ENCODE measurements at regions not wholly inside any gene's neighbourhood (a gene's known extent, or its start where the extent isn't known, plus 50 kb on each side); places are given as distances from the start of the nearest gene placed in this dataset.

DNA sequence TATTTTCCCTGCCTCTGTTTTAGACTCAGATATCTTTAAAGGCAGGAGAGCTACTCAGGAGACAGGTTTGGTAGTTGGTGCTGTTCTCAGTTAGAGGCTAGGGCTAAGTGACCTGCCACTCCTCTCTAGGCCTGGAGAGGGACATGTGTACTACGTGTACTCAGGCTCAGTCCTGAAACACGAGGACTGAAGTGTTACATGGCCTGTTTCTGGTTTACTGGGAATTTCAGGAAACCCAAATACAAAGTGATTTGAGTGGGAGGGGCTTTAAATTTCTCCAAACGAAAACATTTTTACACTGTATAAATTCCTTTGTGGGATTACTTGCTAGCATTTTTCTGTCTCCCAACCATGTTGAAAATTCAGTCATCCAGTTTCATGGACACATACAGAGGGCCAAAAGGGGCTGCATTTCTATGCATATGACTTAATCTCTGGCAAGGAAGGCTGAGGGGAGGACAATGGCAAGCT is 343.3 kb downstream of the CYP26B1 start:
- DNase-seq: no peak

DNA sequence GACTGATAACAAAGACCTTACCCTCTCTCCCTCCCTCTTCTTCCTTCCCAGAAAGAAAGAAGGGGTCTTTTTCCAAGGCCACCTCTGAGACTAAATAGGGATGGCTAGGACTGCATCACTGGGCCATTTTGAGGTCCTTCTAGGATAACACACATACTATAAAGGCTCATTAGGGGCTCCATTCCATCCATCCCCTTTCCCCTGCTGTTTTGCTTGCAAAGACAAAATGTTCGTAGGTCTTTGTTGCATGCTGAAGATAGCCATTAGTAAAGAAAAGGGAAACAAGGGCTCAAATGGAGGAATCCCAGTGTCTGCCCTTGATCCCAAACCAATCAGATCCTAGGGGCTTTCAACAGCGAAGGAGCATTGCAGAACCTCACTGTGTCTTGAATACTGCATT is 344.3 kb downstream of the CYP26B1 start:
- no peak for DNase-seq

DNA sequence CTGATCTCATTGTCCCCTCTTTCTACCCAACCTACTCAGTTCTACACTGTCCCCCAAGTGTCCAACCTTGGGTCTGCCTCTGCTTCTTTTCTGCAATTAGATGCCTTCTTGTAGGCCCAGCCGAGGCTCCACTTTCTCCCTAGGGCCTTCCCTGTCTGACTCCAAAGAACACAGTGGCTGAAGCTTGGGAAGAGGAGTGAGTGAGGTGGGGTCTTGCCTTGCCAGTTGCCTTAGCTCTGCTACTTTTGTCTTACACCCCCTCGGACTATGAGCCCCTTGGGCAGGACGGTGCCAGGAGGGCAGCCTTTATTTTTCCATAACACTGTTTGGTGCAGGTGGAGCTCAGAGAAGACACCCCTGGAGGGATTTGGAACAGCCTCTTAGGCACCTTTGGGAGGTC is 345.1 kb downstream of the CYP26B1 start:
- no peak for DNase-seq

DNA sequence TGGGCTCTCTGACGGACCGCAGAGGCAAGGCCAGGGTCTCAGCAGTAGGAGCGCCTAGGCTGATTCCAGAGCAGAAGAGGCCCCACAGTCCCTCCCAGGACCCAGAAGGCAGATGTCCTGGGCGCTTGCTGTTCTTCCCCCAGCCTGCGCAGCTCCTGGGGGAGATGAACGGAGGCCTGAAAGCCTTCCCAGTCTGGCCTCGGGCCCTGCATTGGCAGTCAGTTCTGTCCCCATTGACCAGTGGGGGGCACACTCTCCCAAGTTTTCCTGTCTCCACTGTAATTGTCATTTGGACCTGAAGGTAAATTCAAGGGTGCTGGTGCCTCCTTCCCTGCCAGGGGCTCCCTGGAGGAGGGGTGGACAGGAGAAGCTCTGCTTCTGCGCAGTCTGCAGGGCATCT is 345.7 kb downstream of the CYP26B1 start:
- peak in 1 of 2 donors; percentile 7 for DNase-seq

DNA sequence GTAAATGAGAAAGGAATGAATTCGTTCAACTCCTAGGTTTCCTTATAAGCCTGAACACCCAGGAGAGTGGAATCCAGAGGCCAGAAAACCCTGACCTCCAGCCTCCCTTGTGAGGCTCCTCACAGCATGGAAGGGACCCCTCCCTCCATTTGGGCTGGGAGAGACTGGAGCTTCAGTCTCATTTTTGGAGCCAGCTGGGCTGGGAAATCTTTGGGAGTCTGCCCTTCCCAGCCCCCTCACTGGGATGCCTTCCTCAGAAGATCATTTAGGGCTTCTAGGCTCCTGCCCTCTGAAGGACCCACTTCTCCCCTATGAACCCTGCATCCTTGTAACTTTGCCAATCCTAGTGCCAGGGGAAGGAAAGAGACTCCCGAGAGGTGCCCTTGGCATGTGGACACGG is 346.1 kb downstream of the CYP26B1 start:
- no peak for DNase-seq

DNA sequence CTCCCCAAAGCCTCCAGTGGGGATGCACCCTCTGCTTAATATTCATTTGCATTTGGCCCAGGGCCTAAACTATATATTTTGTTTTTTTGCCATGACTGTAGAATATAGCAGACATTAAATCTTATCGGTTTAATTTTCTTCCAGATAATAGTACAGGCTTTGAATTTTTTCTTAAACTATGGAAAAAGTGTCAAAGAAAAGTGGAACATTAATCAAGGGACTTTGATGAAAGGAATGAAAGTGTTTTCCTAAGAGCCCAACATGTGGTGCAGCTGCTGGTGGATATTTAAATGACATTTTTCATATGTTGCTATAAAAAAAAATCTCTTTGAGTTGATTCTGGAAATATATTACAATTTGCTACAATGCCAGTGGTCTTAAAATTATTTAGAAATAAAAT is 346.8 kb downstream of the CYP26B1 start:
- no peak for DNase-seq

DNA sequence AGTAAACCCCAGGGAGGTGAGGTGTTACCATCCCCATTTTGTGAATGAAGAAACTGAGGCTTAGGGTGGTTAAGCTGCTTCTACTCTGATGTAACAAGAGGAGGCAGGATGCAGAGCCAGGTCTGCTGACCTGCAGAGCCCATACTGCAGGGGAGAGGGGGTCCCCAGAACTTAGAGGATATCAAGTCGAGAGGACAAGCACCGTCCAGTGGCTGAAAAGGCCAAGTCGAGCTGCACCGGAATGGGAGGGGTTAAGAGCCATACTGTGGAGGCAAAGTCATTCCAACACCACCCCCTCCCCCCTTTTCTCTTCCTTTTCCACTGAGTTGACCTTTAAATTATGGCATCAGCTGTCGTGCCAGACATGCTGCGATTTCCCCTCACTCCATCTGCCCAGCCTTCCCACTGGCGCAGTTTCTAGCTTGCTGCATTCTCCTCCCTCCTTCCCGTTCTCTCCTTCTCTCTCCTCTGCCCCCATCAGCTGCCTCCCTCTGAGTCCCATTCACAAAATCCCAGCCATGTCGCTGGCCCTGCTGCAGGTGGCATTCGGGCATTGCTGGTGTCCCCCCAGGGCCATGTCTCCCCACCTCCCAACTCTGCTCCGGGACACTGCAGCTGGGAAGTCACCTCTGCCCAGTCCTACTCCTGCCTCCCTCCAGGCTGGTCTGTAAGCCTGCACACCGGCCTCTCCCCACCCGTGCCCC is 346.9 kb downstream of the DYSF start:
- no peak for DNase-seq

DNA sequence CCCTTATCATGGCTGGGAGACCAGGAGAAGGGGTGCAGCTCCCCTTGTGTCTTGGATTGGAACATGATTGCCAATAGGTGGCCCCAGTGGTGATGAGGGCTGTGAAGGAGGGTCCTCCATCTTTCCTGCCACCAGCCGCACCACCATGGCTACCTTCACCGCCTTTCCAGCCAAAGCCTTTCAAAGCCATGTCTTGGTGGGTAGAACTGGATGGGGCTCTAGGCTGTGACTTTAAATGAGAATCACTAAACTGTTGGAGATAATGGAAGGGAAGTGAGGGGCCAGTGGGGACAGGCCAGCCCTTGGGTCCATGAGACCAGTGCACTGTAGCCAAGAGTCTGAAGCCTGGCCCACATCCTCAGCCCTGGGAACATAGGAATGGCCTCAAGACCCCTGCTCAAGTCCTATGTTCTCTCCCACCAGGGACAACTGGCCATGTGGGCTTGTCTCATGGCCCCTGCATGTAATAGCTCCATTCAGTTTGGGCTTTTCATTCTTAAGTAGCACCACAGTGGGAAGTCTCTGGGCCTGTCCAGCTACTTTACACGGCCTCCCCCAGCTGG is 345.7 kb downstream of the DYSF start:
- no peak for DNase-seq

DNA sequence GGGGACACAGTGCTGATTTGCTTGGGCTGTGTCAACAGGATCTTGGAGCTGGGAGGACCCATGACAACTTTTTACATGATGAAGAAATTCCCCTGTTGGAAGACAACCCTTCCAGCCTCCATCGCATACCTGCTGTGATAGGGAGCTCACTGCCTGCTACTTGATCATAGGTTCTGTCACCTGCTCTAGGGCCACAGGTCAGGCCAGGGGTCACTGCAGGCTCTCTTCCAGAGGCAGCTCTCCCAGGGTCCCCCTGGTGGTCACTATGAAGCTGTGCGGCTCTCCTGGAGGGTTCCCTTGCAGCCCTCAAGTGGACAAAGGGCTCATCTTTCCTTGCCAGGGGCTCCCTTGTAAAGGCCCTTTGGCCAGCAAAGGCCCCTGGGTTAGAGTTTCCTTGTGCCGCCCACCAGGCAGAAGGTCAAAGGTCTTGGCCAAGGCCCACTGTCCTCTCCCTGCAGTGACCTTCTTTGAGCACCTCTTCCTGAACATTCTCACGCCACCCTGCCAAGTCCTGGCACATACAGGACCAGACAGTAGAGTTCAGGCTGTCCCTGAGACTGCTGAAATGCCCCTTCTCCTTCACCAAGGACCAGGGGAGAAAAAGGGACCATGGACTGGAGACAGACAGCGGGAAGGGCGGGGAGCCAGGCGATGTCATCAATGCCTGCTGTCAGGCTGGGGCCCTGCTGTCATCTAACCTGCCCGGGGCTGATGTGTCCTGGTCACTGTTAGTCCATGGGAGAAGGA is 345.1 kb downstream of the DYSF start:
- DNase-seq: peak; percentile 39 to 68

DNA sequence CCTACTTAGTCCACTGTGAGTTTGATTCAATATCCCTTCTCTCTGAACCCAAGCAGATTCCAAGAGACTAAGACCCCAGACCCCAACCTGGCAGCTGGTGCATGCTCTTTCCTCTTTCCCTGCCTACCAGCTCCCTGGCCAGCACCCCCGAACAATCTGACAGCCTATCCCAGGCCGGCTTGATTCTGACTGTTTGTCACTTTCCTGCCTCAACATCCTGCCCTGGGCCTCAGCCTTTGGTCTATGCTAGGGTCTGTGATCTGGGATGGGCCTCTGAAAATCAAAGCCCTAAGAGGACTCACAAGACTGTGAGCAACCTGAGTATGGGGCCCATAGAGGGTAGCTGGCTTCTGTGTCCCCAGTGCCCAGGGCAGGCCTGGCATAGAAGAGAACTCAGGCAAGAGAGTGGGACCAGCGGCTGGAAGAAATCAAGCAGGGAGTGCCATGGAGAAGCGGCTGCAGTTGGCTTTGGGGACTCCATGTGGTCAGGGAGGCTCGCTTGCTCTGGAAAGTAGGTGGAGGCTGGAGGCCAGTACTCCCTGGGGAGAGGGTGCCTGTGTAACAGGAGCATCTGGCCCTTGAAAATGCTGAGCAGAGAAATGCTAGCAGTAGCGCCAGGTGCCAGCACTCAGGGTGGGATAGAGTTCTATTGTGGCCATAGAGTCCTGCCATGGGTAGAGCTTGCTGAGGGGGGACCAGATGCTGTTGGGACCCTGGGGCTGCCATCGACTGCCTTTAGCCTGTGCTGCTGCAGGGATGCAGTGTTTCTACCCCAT is 343.9 kb downstream of the DYSF start:
- DNase-seq: no peak

DNA sequence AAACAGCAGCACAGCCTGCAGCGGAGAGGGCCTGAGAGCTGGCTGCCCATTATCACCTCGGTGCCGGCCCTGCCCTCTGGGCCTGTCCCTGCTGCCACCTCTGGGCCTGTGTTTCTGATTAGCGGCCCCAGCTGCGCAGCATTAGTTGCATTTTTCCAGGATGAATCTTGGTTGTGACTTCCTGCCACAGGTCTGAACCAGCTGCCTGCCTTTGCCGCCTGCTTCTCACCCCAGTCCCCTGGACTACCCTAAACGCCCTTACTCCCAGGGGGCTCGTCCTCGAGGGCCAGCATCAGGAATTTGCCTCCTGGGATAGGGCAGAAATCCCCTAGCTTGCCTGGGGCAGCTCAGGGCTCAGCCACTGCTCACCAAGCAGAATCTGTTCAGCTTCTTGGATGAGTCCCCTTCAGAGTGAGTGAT is 342.8 kb downstream of the DYSF start:
- DNase-seq: no peak

DNA sequence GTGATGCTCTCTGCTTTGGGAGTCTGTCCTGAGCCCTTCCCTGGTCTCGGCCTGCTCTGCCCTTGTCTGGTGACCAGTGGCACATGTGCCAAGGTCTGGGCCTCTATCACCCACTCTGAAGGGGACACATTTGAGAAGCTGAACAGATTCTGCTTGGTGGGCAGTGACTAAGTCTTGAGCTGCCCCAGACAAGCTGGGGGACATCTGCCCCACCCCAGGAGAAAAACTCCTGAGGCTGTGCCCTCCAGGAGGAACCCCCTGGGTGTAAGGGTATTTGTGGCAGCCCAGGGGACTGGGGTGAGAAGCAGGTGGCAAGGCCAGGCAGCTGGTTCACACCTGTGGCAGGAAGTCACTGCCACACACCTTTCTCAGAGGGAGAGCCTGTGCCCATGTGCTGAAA is 342.1 kb downstream of the DYSF start:
- no peak for DNase-seq

DNA sequence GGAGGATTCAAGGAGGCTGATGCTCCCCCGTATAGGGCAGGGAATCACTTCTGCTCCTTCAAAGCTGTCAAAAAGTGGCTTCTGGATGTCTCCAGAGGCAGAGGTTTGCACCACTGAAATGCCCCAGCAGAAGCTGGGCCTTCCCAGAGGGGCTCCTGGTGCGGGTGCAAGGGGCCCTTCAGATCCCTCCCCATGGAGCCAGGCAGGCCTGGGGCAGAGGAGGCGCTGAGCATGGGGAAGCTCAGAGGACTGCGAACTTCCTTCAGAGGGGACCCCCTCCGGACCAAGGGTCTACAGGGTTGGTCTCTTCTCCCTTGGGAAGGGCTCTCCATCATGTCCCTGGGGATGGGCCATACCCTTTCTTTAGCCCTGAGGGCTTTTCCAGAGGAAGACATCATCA is 341.2 kb downstream of the DYSF start:
- DNase-seq: no peak

DNA sequence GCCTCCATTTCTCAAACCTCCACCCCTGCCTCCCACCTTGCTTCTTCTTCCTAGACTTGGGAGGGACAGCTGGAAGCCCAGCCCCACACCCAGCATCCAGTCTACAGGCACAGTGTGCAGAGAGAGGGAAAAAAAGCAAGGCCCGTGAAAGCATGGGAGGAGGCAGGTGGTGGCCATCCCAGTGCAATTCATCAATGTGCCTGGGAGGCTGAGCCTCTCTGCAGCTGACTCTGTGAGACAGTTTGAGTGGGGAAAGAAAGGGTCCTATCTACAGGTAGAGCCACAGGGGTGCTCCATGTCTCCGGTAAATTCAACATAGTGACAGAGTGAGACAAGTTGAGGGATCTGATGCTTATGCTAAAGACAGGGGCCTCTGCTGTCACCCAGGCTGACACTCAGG is 340.6 kb downstream of the DYSF start:
- no peak for DNase-seq

DNA sequence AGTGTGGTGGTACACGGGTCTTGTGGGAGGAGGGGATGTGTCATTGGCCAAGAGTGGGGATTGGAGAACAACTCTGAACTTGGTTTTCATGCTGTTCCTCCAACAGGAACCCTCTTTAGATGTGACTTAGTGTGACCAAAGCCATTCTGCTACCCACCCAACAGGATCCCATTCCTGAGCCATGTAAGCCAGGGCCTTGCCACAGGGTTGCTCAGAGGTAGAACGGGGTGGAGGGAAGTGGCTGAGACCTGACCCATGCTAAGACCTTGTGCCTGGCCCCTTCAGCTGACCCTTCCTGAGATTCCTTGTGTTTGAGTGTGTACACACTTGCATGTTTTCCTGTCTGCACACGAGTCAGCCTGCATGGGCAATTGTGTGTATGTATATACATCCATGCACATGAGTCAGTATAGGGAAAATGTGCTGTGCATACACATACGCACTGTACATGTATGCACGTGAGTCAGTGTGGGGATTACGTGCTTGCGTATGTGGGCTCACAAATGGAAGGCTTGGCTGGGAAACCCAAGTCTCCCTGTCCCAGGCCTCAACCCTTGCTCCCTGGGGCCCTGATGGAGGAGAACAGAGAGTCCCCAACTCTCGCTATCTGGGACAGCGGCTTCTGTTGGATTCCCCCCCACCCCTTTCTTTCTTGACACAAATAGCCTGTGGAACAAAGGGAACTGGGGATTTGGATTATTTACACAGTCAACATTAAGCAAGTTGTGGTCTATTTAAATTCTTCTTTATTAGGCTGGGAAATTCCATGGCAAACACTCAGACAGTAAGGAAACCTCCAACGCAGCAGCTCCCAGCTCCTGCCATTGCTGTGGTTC is 339.8 kb downstream of the DYSF start:
- DNase-seq: no peak

DNA sequence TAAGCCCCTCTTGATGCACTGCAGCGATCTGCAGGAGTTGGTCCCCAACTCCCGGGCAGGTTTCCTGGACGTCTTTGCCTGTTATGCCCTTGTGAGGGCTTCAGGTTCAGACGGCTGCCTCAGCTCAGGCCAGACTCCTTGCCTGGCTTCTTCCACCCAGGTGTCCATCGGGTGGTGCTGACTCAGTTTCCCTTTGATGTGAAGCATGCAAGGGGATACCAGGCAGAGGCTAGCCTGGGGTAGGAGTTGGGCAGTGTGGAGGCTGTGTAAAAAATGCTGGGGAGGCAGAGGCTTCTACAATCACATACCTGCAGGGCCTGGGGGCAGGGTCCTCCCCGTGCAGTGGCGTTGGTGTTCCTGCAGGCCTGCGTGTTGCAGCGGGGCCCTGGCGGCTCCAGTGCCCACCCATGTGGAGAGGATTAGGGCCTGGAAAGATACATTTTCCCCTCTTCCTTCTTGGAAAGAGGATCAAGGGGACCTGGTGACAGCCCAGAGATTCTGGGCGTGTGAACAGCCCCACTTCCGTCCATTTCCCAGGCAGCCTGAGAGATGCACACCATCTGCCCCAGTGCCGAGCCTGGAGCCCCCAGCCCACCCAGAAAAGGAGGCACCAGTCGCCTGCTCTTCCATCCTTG is 338.3 kb downstream of the DYSF start:
- no peak for DNase-seq

DNA sequence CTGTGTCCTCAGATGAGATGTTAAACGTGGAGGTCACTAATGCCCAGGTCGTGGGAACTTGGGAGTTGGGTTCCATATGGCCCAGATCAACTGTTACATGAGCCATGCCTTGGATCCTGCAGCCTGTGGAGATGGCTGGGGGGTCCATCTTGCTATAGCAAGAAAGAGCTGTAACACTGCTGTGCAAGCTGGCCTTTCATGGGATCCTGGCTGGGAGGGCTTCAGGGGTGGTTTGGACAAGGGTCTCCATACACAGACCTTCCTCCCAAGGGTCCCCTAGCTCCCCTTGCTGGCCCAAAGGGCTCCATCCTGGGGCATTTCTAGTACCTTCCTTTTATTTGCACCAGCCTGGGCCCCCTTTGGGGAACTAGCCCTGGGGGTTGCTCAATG is 337.7 kb downstream of the DYSF start:
- no peak for DNase-seq

DNA sequence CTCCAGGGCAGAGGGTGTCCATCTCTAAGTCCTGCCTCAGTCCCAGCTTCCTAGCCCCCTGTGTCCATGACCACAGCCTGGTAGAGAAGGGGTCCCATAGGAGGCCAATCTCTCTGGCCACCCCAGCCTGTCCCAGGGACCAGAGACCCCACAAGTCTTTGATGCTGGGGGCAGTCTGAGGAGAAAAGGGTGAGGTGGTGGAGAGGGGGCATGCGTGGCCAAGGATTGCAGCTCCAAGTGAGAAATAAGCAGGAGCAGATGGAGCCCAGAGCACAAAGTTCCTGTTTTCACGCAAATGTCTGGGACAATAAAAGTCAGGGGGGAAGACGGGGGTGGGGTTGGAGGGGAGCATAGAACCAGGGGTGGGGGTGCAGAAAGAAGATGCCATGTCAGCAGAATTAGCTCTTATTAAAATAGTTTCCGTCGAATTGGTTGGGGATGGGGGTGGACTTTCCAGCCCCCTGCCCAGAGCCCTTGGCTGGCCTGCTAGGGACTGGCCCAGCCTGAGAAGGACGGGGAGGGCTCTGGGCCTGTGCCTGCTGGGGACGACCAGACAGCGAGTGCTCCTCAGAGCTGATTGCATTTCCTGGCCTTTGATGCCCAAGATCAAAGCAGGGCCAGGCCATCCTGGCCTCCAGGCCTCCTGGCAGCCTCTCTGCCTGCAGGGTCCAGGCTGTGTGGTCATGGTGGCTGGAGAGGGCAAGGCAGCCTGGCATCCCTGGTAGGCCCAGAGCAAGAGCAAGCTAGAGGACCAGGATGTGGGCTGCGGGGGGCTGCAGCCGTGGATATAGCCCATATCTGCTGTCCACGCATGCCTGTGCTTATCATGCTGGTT is 337.1 kb downstream of the DYSF start:
- no peak for DNase-seq

DNA sequence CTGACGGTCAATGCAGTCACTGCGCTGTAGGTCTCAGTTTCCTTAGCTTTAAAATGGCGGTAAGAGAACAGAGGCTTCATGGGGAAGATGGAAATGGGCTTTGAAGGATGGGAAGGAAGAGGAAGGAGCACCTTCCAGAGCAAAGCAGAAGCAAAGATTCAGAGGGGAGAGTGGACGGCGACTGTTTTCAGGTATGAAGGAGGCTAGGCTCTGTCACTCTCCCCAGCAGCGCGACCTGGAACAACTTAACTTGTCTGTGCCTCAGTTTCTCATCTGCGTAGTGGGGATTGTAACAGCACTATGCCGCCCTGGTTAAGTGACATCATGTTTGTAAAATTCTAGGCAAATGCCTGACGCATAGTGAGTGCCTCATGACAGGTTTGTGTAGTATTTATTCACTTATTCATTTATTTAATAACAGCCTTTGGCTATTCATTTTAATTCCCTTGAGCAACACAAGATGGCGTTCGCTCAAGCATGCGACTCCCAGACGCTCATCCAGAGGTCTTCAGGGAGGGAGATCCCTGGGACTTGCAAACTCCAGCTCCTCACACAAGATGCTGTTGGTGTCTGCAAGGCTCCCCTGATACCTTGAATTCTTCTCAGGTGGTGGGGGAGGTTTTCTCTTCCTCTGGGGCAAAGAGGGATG is 336.3 kb downstream of the DYSF start:
- DNase-seq: no peak

DNA sequence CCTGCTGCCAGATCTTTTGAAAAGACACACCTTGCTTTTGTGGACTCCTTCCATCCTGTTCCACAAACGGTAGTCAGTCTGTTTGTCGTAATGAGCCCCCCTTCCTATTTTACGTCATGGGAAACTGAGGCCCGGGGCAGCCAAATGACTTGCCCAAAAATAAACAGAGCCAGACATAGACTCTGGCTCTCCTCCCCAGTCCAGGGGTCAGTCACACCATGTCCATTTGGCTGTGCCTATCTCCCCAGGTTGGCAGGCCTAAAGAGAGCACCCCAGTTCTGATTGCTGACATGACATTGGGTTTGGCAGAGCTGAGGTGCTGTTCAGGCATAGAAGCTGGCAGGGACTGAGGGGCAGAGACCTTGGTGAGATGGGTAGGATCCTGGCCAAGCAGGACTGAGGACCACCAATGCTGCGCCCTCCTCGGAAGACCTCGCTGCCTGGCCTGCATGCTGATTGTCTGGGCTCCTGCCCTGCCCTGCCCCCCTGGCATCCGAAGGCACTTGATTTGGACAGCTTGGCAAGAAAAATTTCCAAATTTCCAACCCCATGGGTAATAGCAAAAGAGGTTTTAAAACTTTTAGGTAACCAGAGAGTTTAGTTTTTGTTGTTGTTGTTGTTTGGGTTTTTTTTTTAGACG is 335.4 kb downstream of the DYSF start:
- no peak for DNase-seq
